K562 (cell line): ENCODE measurements at regions not wholly inside any gene's neighbourhood (a gene's known extent, or its start where the extent isn't known, plus 50 kb on each side); places are given as distances from the start of the nearest gene placed in this dataset.

ENCODE experiments used
- ATAC-seq: fragments of 200-7000 bp; cut with Tn5 transposase; 3 replicates; pipeline ENCODE4 v1.9.1; 2020; ENCODE audit warnings: moderate library complexity
- BruUV-seq: library from RNA; stranded (reverse); fragments of 400-500 nt; replicated peaks from 2 replicates; lab custom pipeline; 2021; lab: Mats Ljungman, UMichigan
- CTCF ChIA-PET: fragments of 300-600 bp; formaldehyde crosslinking; extraction: SDS; loops from one replicate; lab custom pipeline; 2021; ENCODE audit warnings: low intra/inter-chr PET ratio; lab: Yijun Ruan, JAX
- POLR2A ChIA-PET: fragments of 300-600, 350-650 bp; sonication (Branson Sonifier 250); formaldehyde crosslinking; extraction: SDS; loops from one replicate; lab custom pipeline; 2021; ENCODE audit warnings: antibody characterized with exemption, inconsistent platforms; lab: Yijun Ruan, JAX
- DNase-seq, 4 experiments: peaks; one replicate each; pipeline versions ENCODE4 v3.0.0 to v3.0.0-alpha.2; 2011 to 2018; ENCODE audit warnings: low spot score in 3 of 4, mixed read lengths in 3 of 4; ENCODE audit errors: extremely low read depth in 1 of 4
- FAIRE-seq: peaks from 2 replicates; lab custom pipeline; 2011; peaks lifted over from hg19 to GRCh38; lab: Jason Lieb, UNC
- H2AFZ ChIP-seq: 2 replicates; pipeline ENCODE4 v1.6.0; 2011; ENCODE audit warnings: low read depth, low read length, control low read depth, inconsistent platforms
- H3K27ac ChIP-seq: fragments of 200-600 bp; 3 replicates; pipeline ENCODE4 v1.8.0; 2011; ENCODE audit warnings: low read depth, mild to moderate bottlenecking, control low read depth, inconsistent platforms, low read length, moderate library complexity, mixed read lengths; ENCODE audit errors: extremely low read depth
- H3K27me3 ChIP-seq, 2 experiments: fragments of 300-600 bp in 1 of 2; 2 replicates in 1 of 2; 3 replicates in 1 of 2; pipeline versions ENCODE4 v1.6.0 to v1.8.0; 2011; ENCODE audit warnings: inconsistent platforms in 2 of 2, low read length in 2 of 2, mild to moderate bottlenecking in 1 of 2, mixed read lengths in 1 of 2, moderate library complexity in 1 of 2; ENCODE audit not compliant: control insufficient read depth in 2 of 2, insufficient read depth in 2 of 2
- H3K36me3 ChIP-seq: fragments of 300-600 bp; 3 replicates; pipeline ENCODE4 v1.8.0; 2011; ENCODE audit warnings: mild to moderate bottlenecking, low read length, inconsistent platforms; ENCODE audit not compliant: control insufficient read depth, insufficient read depth
- H3K4me1 ChIP-seq, 2 experiments: fragments of 200-600 bp in 1 of 2; replicated peaks in 1 of 2; 2 replicates in 1 of 2; 3 replicates in 1 of 2; pipeline versions ENCODE4 v1.5.1 to v1.8.0; 2011; ENCODE audit warnings: inconsistent platforms in 2 of 2, low read length in 2 of 2, mild to moderate bottlenecking in 1 of 2, mixed read lengths in 1 of 2, moderate library complexity in 1 of 2; ENCODE audit not compliant: control insufficient read depth in 2 of 2, insufficient read depth in 2 of 2
- H3K4me2 ChIP-seq: 2 replicates; pipeline ENCODE4 v1.6.1; 2011; ENCODE audit warnings: low read length, control low read depth, inconsistent platforms, mixed read lengths; ENCODE audit not compliant: insufficient read depth
- H3K4me3 ChIP-seq: fragments of 200-600 bp; sonication (generic), shearing (Covaris generic); 2 replicates; pipeline ENCODE4 v1.5.1; 2016; ENCODE audit warnings: control low read depth, inconsistent platforms
- H3K79me2 ChIP-seq: fragments of 200-600 bp; 3 replicates; pipeline ENCODE4 v1.8.0; 2011; ENCODE audit warnings: low read length, inconsistent platforms; ENCODE audit not compliant: control insufficient read depth, insufficient read depth
- H3K9ac ChIP-seq, 2 experiments: 2 replicates each; pipeline versions ENCODE4 v1.6.0 to v1.6.1; 2011; ENCODE audit warnings: low read depth in 2 of 2, low read length in 2 of 2, control low read depth in 1 of 2, inconsistent platforms in 1 of 2, mild to moderate bottlenecking in 1 of 2, mixed read lengths in 1 of 2; ENCODE audit not compliant: insufficient read depth in 1 of 2
- H3K9me1 ChIP-seq: one replicate; pipeline ENCODE4 v1.6.0; 2011; ENCODE audit warnings: inconsistent platforms, mild to moderate bottlenecking, low read length, moderate library complexity; ENCODE audit not compliant: control insufficient read depth, insufficient read depth
- H3K9me3 ChIP-seq: replicated peaks from 2 replicates; pipeline ENCODE4 v1.5.1; 2011; ENCODE audit warnings: low read depth, low read length, inconsistent platforms; ENCODE audit not compliant: control insufficient read depth, insufficient read depth
- H4K20me1 ChIP-seq: replicated peaks from 2 replicates; pipeline ENCODE4 v1.6.1; 2011; ENCODE audit warnings: low read length, inconsistent platforms, mixed read lengths; ENCODE audit not compliant: control insufficient read depth, insufficient read depth
- GATAD2A ChIP-seq: fragments of 450-650 bp; IDR thresholded peaks from 2 replicates; pipeline ENCODE4 v1.6.1; 2017
- MAZ ChIP-seq, 2 experiments: fragments of 450-650 bp in 1 of 2; sonication (generic) in 1 of 2; formaldehyde crosslinking; IDR thresholded peaks in 1 of 2; conservative IDR thresholded peaks in 1 of 2; 2 replicates each; pipeline versions ENCODE4 v1.4.0 to v1.5.0; 2020; ENCODE audit warnings: mild to moderate bottlenecking in 1 of 2, missing genetic modification reagents in 1 of 2
- RFX7 ChIP-seq: fragments of 250-450 bp; sonication (Bioruptor Pico); IDR thresholded peaks from 2 replicates; pipeline ENCODE4 v1.5.1; 2021; ENCODE audit warnings: mild to moderate bottlenecking
- SRSF1 ChIP-seq: fragments of 200-400 bp; formaldehyde crosslinking; IDR thresholded peaks from 2 replicates; pipeline ENCODE4 v1.6.1; 2017; ENCODE audit warnings: mild to moderate bottlenecking, low read depth, low read length, moderate library complexity
- THAP7 ChIP-seq: fragments of 250-450 bp; sonication (Bioruptor Pico); IDR thresholded peaks from 2 replicates; pipeline ENCODE4 v1.5.0; 2021
- ZNF143 ChIP-seq: sonication (generic); formaldehyde crosslinking; IDR thresholded peaks from 2 replicates; pipeline ENCODE4 v1.9.0; 2022; ENCODE audit warnings: mild to moderate bottlenecking, missing genetic modification reagents
- WGBS: fragments of 100-300 bp; shearing (Covaris generic); methylation state at CpG from one replicate; pipeline ENCODE4 v1.1.6; 2016; ENCODE audit warnings: low coverage, mixed read lengths; ENCODE audit not compliant: insufficient coverage; ENCODE audit errors: missing lambda C conversion rate; 5-methylcytosine and 5-hydroxymethylcytosine counted together
- in situ Hi-C: fragments of 300-500 bp; cut with MboI; formaldehyde crosslinking; loops from 4 replicates; pipeline ENCODE4 v1.15.0; 2018; ENCODE audit warnings: inconsistent platforms, mixed read lengths
- intact Hi-C: fragments of 100-400 bp; cut with micrococcal nuclease; formaldehyde crosslinking; loops from 2 replicates; pipeline ENCODE4 v1.14.2; 2022
- TF ChIP-seq, protein P1 (sequence below): fragments of 450-650 bp; IDR thresholded peaks from 2 replicates; pipeline ENCODE4 v1.6.1; 2016; ENCODE audit warnings: low read depth, mild to moderate bottlenecking, moderate library complexity

- no peak overlapping the region for H2AFZ ChIP-seq
- H3K9me1 ChIP-seq, result no peaks in the 10 kb centered on the region
- H3K4me1 ChIP-seq, result no peaks in the 10 kb centered on the region; a peak in 1 of 5 replicates
- DNase-seq, result no peak
- TF ChIP-seq ZNF143 (CRISPR knock-in tag), result no peak
- TF ChIP-seq THAP7 (CRISPR knock-in tag), result no peak
- no peak for TF ChIP-seq RFX7 (CRISPR knock-in tag)
- TF ChIP-seq GATAD2A, result no peak
- no peak for TF ChIP-seq MAZ (CRISPR knock-in tag; conservative IDR thresholded peaks at IDR 0.05 in 1 of 2, IDR thresholded peaks at IDR 0.05 in 1 of 2)
- TF ChIP-seq, protein P1, sequence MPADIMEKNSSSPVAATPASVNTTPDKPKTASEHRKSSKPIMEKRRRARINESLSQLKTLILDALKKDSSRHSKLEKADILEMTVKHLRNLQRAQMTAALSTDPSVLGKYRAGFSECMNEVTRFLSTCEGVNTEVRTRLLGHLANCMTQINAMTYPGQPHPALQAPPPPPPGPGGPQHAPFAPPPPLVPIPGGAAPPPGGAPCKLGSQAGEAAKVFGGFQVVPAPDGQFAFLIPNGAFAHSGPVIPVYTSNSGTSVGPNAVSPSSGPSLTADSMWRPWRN, result no peak
- no peak for TF ChIP-seq SRSF1
- ChIA-PET CTCF (no interaction called here), POLR2A (no interaction called here)
- no peaks in the 10 kb centered on the region for H3K36me3 ChIP-seq
- H3K79me2 ChIP-seq, result no peaks in the 10 kb centered on the region
- 2% methylated on average over 7 of the region's 13 CpGs for WGBS
- H4K20me1 ChIP-seq, result no peaks in the 10 kb centered on the region
- no peak overlapping the region for H3K27ac ChIP-seq
- H3K27me3 ChIP-seq, result peaks cover 7 to 22% of the 10 kb centered on the region in 2 experiments; a peak in 3 of 5 replicates
- no peak for ATAC-seq
- no TSS peak for BruUV-seq
- FAIRE-seq, result no peak
- H3K4me2 ChIP-seq, result no peak overlapping the region
- intact Hi-C loops (no loop called here), in situ Hi-C loops (no loop called here)
- no peaks in the 10 kb centered on the region for H3K9me3 ChIP-seq
- no peak overlapping the region for H3K4me3 ChIP-seq
- H3K9ac ChIP-seq, result no peak overlapping the region
Measured at GRCh38 chr18:76697441-76697901, 124.9 kb upstream of the ZNF236 start.
